Liver (tissue), 3 donors: ENCODE measurements at regions not wholly inside any gene's neighbourhood (a gene's known extent, or its start where the extent isn't known, plus 50 kb on each side); places are given as distances from the start of the nearest gene placed in this dataset.

Experiments
- ATF3 ChIP-seq: IDR thresholded peaks from 2 replicates; pipeline ENCODE4 v1.6.1; 2016; ENCODE audit warnings: antibody characterized with exemption
- CTCF ChIP-seq: fragments of 150-350 bp; IDR thresholded peaks from 2 replicates; pipeline ENCODE4 v1.5.1; 2017; ENCODE audit warnings: improper control_type of control experiment, low read depth, low read length; ENCODE audit not compliant: missing input control
- EGR1 ChIP-seq, 2 donors: IDR thresholded peaks; 2 replicates each; pipeline ENCODE4 v1.6.1; 2016 to 2018; ENCODE audit warnings: antibody characterized with exemption in 2 of 2, low read depth in 2 of 2
- FOXA1 ChIP-seq: IDR thresholded peaks from 2 replicates; pipeline ENCODE4 v1.6.1; 2016; ENCODE audit warnings: antibody characterized with exemption
- GABPA ChIP-seq, 2 donors: IDR thresholded peaks in 1 of 2; conservative IDR thresholded peaks in 1 of 2; 2 replicates each; pipeline ENCODE4 v1.6.1; 2016; ENCODE audit warnings: antibody characterized with exemption in 2 of 2, mild to moderate bottlenecking in 1 of 2, moderate library complexity in 1 of 2
- JUND ChIP-seq, 2 donors: IDR thresholded peaks; 2 replicates each; pipeline ENCODE4 v1.6.1; 2016; ENCODE audit warnings: antibody characterized with exemption in 2 of 2
- MAX ChIP-seq: IDR thresholded peaks from 2 replicates; pipeline ENCODE4 v1.6.1; 2016; ENCODE audit warnings: antibody characterized with exemption
- RAD21 ChIP-seq, 2 donors: IDR thresholded peaks; 2 replicates each; pipeline ENCODE4 v1.6.1; 2016; ENCODE audit warnings: antibody characterized with exemption in 2 of 2, mild to moderate bottlenecking in 2 of 2
- REST ChIP-seq: IDR thresholded peaks from 2 replicates; pipeline ENCODE4 v1.6.1; 2016; ENCODE audit warnings: antibody characterized with exemption, mild to moderate bottlenecking
- RXRA ChIP-seq, 2 donors: IDR thresholded peaks; 2 replicates each; pipeline ENCODE4 v1.6.1; 2017 to 2018; ENCODE audit warnings: antibody characterized with exemption in 2 of 2, mild to moderate bottlenecking in 1 of 2
- SP1 ChIP-seq: IDR thresholded peaks from 2 replicates; pipeline ENCODE4 v1.6.1; 2018; ENCODE audit warnings: antibody characterized with exemption, mild to moderate bottlenecking
- TAF1 ChIP-seq: conservative IDR thresholded peaks from 2 replicates; pipeline ENCODE4 v1.6.1; 2016; ENCODE audit warnings: antibody characterized with exemption, mild to moderate bottlenecking
- YY1 ChIP-seq: IDR thresholded peaks from 2 replicates; pipeline ENCODE4 v1.6.1; 2016; ENCODE audit warnings: antibody characterized with exemption, mild to moderate bottlenecking
- ZBTB33 ChIP-seq: IDR thresholded peaks from 2 replicates; pipeline ENCODE4 v1.6.1; 2016; ENCODE audit warnings: antibody characterized with exemption
- donor health status: healthy.
- donor health status: healthy.

GRCh38 chr1:185608177-185608576 lies 126.0 kb upstream of the HMCN1 start:
- no peak for TF ChIP-seq MAX
- no peak for TF ChIP-seq CTCF
- no peak for TF ChIP-seq JUND (IDR thresholded peaks at IDR 0.05)
- no peak for TF ChIP-seq SP1
- no peak for TF ChIP-seq GABPA (IDR thresholded peaks at IDR 0.05 in 1 of 2, conservative IDR thresholded peaks at IDR 0.05 in 1 of 2)
- no peak for TF ChIP-seq REST
- TF ChIP-seq RAD21 (IDR thresholded peaks at IDR 0.05): no peak
- no peak for TF ChIP-seq EGR1 (IDR thresholded peaks at IDR 0.05; ENCODE audit: low read depth in 2 of 2)
- no peak for TF ChIP-seq ATF3
- no peak for TF ChIP-seq ZBTB33
- TF ChIP-seq YY1: no peak
- TF ChIP-seq RXRA (IDR thresholded peaks at IDR 0.05): no peak
- TF ChIP-seq TAF1: no peak
- TF ChIP-seq FOXA1: no peak
